ENCODE measurements at regions not wholly inside any gene's neighbourhood (a gene's known extent, or its start where the extent isn't known, plus 50 kb on each side); places are given as distances from the start of the nearest gene placed in this dataset.

- TF ChIP-seq CTCF (conservative IDR thresholded peaks at IDR 0.05; ENCODE audit: low read depth, low read length) = no peak
- no peaks in the 10 kb centered on the region for H4K20me1 ChIP-seq (ENCODE audit: insufficient read depth)
- H3K36me3 ChIP-seq (ENCODE audit: insufficient read depth) = no peaks in the 10 kb centered on the region
- H3K27ac ChIP-seq = no peak overlapping the region
- no peaks in the 10 kb centered on the region for H3K4me1 ChIP-seq (ENCODE audit: low read depth, poor library complexity, severe bottlenecking)
- no peak overlapping the region for H3K4me2 ChIP-seq
- H2AFZ ChIP-seq (ENCODE audit: low read depth) = no peak overlapping the region
- no peak overlapping the region for H3K4me3 ChIP-seq (IDR thresholded peaks at IDR 0.05; ENCODE audit: insufficient read depth, low read depth, low read length)
- H3K9ac ChIP-seq = no peak overlapping the region
- no peaks in the 10 kb centered on the region for H3K79me2 ChIP-seq (ENCODE audit: insufficient read depth, low read depth)
- no peaks in the 10 kb centered on the region for H3K27me3 ChIP-seq (ENCODE audit: insufficient read depth, low read depth)
Observed at GRCh38 chr17:54536306-54536705, 364.3 kb upstream of the TOM1L1 start.

- no peak overlapping the region for H2AFZ ChIP-seq (ENCODE audit: low read depth)
- H3K36me3 ChIP-seq (ENCODE audit: insufficient read depth) = no peaks in the 10 kb centered on the region
- H3K4me2 ChIP-seq = no peak overlapping the region
- TF ChIP-seq CTCF (conservative IDR thresholded peaks at IDR 0.05; ENCODE audit: low read depth, low read length) = no peak
- H3K27ac ChIP-seq = no peak overlapping the region
- H3K4me1 ChIP-seq (ENCODE audit: low read depth, poor library complexity, severe bottlenecking) = no peaks in the 10 kb centered on the region
- H3K4me3 ChIP-seq (IDR thresholded peaks at IDR 0.05; ENCODE audit: insufficient read depth, low read depth, low read length) = no peak overlapping the region
- H3K79me2 ChIP-seq (ENCODE audit: insufficient read depth, low read depth) = no peaks in the 10 kb centered on the region
- H3K27me3 ChIP-seq (ENCODE audit: insufficient read depth, low read depth) = no peaks in the 10 kb centered on the region
- H3K9ac ChIP-seq = no peak overlapping the region
- H4K20me1 ChIP-seq (ENCODE audit: insufficient read depth) = no peaks in the 10 kb centered on the region
Observed at GRCh38 chr17:54537656-54538055, 363.0 kb upstream of the TOM1L1 start.

- Histone ChIP-seq H3K4me1 (ENCODE audit: low read depth, poor library complexity, severe bottlenecking) (no peaks in the 10 kb centered on the region), H3K9ac (no peak overlapping the region), H3K36me3 (ENCODE audit: insufficient read depth) (no peaks in the 10 kb centered on the region), H4K20me1 (ENCODE audit: insufficient read depth) (no peaks in the 10 kb centered on the region), H3K27ac (no peak overlapping the region), H3K79me2 (ENCODE audit: insufficient read depth, low read depth) (no peaks in the 10 kb centered on the region), H3K27me3 (ENCODE audit: insufficient read depth, low read depth) (no peaks in the 10 kb centered on the region), H2AFZ (ENCODE audit: low read depth) (no peak overlapping the region), H3K4me2 (no peak overlapping the region), H3K4me3 (IDR thresholded peaks at IDR 0.05; ENCODE audit: insufficient read depth, low read depth, low read length) (no peak overlapping the region)
- TF ChIP-seq CTCF (conservative IDR thresholded peaks at IDR 0.05; ENCODE audit: low read depth, low read length) = no peak
Observed at GRCh38 chr17:54544249-54544648, 356.4 kb upstream of the TOM1L1 start.

- H3K36me3 ChIP-seq (ENCODE audit: insufficient read depth) = no peaks in the 10 kb centered on the region
- H3K79me2 ChIP-seq (ENCODE audit: insufficient read depth, low read depth) = no peaks in the 10 kb centered on the region
Observed at GRCh38 chr17:54559883-54560282, 340.8 kb upstream of the TOM1L1 start.

More at GRCh38 chr17:54559883-54560282, 340.8 kb upstream of the TOM1L1 start:
- no peak overlapping the region for H3K27ac ChIP-seq
- no peaks in the 10 kb centered on the region for H4K20me1 ChIP-seq (ENCODE audit: insufficient read depth)
- no peak overlapping the region for H3K4me3 ChIP-seq (IDR thresholded peaks at IDR 0.05; ENCODE audit: insufficient read depth, low read depth, low read length)
- no peak for TF ChIP-seq CTCF (conservative IDR thresholded peaks at IDR 0.05; ENCODE audit: low read depth, low read length)
- no peak overlapping the region for H3K9ac ChIP-seq
- H2AFZ ChIP-seq (ENCODE audit: low read depth) = no peak overlapping the region
- no peaks in the 10 kb centered on the region for H3K4me1 ChIP-seq (ENCODE audit: low read depth, poor library complexity, severe bottlenecking)
- H3K4me2 ChIP-seq = no peak overlapping the region
- H3K27me3 ChIP-seq (ENCODE audit: insufficient read depth, low read depth) = no peaks in the 10 kb centered on the region

Measured in KMS-11 (cell line).